ENCODE measurements at regions not wholly inside any gene's neighbourhood (a gene's known extent, or its start where the extent isn't known, plus 50 kb on each side); places are given as distances from the start of the nearest gene placed in this dataset.

GRCh38 chr2:71778514-71778913 is 325.2 kb downstream of the DYSF start:
- no peak overlapping the region for H3K4me2 ChIP-seq (ENCODE audit: low read length)

GRCh38 chr2:71777946-71778345 is 324.6 kb downstream of the DYSF start:
- H3K27me3 ChIP-seq (ENCODE audit: insufficient read depth, low read depth, low read length): no peaks in the 10 kb centered on the region
- no peak for TF ChIP-seq REST (IDR thresholded peaks at IDR 0.05; ENCODE audit: borderline replicate concordance)
- TF ChIP-seq SMC3 (conservative IDR thresholded peaks at IDR 0.05; ENCODE audit: poor library complexity): no peak
- TF ChIP-seq EZH2 (IDR thresholded peaks at IDR 0.05; ENCODE audit: borderline replicate concordance, insufficient read depth, low read length, poor library complexity, severe bottlenecking): no peak
- no peak for TF ChIP-seq TAF1 (IDR thresholded peaks at IDR 0.05; ENCODE audit: low read depth)
- TF ChIP-seq EP300 (conservative IDR thresholded peaks at IDR 0.05; ENCODE audit: poor library complexity, severe bottlenecking): no peak
- TF ChIP-seq RAD21 (conservative IDR thresholded peaks at IDR 0.05): no peak
- no peak for TF ChIP-seq POLR2AphosphoS5 (IDR thresholded peaks at IDR 0.05)

More at GRCh38 chr2:71778514-71778913, 325.2 kb downstream of the DYSF start:
- Histone ChIP-seq H3K27ac (ENCODE audit: low read length) (no peak overlapping the region), H4K20me1 (ENCODE audit: insufficient read depth) (no peaks in the 10 kb centered on the region), H3F3A (ENCODE audit: insufficient read depth, low read length, poor library complexity, severe bottlenecking) (no peaks in the 10 kb centered on the region), H2AFZ (ENCODE audit: low read depth, low read length) (no peak overlapping the region), H3K9ac (ENCODE audit: low read length) (no peak overlapping the region), H3K9me2 (ENCODE audit: insufficient read depth, low read length) (no peaks in the 10 kb centered on the region), H3K27me3 (ENCODE audit: insufficient read depth, low read depth, low read length) (no peaks in the 10 kb centered on the region), H3K36me3 (ENCODE audit: insufficient read depth, low read length) (no peaks in the 10 kb centered on the region), H3K9me3 (ENCODE audit: low read length) (no peaks in the 10 kb centered on the region), H3K4me3 (ENCODE audit: low read length) (no peak overlapping the region), H3K79me2 (replicated peaks; ENCODE audit: insufficient read depth, low read length) (no peaks in the 10 kb centered on the region)
- no peak for TF ChIP-seq MXI1 (conservative IDR thresholded peaks at IDR 0.05; ENCODE audit: poor library complexity, severe bottlenecking)
- TF ChIP-seq EP300 (conservative IDR thresholded peaks at IDR 0.05; ENCODE audit: poor library complexity, severe bottlenecking): no peak
- TF ChIP-seq TAF1 (IDR thresholded peaks at IDR 0.05; ENCODE audit: low read depth): no peak
- no peak for TF ChIP-seq SMC3 (conservative IDR thresholded peaks at IDR 0.05; ENCODE audit: poor library complexity)
- no peak for TF ChIP-seq REST (IDR thresholded peaks at IDR 0.05; ENCODE audit: borderline replicate concordance)
- TF ChIP-seq RAD21 (conservative IDR thresholded peaks at IDR 0.05): no peak
- no peak for TF ChIP-seq EZH2 (IDR thresholded peaks at IDR 0.05; ENCODE audit: borderline replicate concordance, insufficient read depth, low read length, poor library complexity, severe bottlenecking)
- no peak for TF ChIP-seq POLR2AphosphoS5 (IDR thresholded peaks at IDR 0.05)
- TF ChIP-seq CTCF (IDR thresholded peaks at IDR 0.05; ENCODE audit: poor library complexity, severe bottlenecking): no peak

More at GRCh38 chr2:71777946-71778345, 324.6 kb downstream of the DYSF start:
- no peaks in the 10 kb centered on the region for H3K79me2 ChIP-seq (replicated peaks; ENCODE audit: insufficient read depth, low read length)
- H3K9me2 ChIP-seq (ENCODE audit: insufficient read depth, low read length): no peaks in the 10 kb centered on the region
- H3K9me3 ChIP-seq (ENCODE audit: low read length): no peaks in the 10 kb centered on the region
- H3F3A ChIP-seq (ENCODE audit: insufficient read depth, low read length, poor library complexity, severe bottlenecking): no peaks in the 10 kb centered on the region
- H3K36me3 ChIP-seq (ENCODE audit: insufficient read depth, low read length): no peaks in the 10 kb centered on the region
- no peak overlapping the region for H2AFZ ChIP-seq (ENCODE audit: low read depth, low read length)
- H4K20me1 ChIP-seq (ENCODE audit: insufficient read depth): no peaks in the 10 kb centered on the region
- no peak overlapping the region for H3K27ac ChIP-seq (ENCODE audit: low read length)
- no peak overlapping the region for H3K4me2 ChIP-seq (ENCODE audit: low read length)
- H3K4me3 ChIP-seq (ENCODE audit: low read length): no peak overlapping the region
- H3K9ac ChIP-seq (ENCODE audit: low read length): no peak overlapping the region

Data from neural cell (in vitro differentiated cells).